ENCODE measurements at regions not wholly inside any gene's neighbourhood (a gene's known extent, or its start where the extent isn't known, plus 50 kb on each side); places are given as distances from the start of the nearest gene placed in this dataset.
A peak's percentile ranks its signal among the peaks of the same experiment; 100 is the strongest.

- no peak for DNase-seq
These were observed 88.1 kb downstream of the YTHDF1 start for GRCh38 chr20:63127700-63128364.

- no peak for DNase-seq
These were observed 88.8 kb downstream of the YTHDF1 start for GRCh38 chr20:63126876-63127699.

GRCh38 chr20:63125838-63126601 is 89.9 kb downstream of the YTHDF1 start:
- no peak for DNase-seq

GRCh38 chr20:63125581-63125837 is 90.4 kb downstream of the YTHDF1 start:
- DNase-seq, result no peak

GRCh38 chr20:63124782-63125580 is 91.0 kb downstream of the YTHDF1 start:
- no peak for DNase-seq

- DNase-seq, result no peak
These were observed 91.7 kb downstream of the YTHDF1 start for GRCh38 chr20:63124092-63124781.

- peak; percentile 9 for DNase-seq
These were observed 92.6 kb downstream of the YTHDF1 start for GRCh38 chr20:63123331-63123741.

- no peak for DNase-seq
These were observed 93.3 kb downstream of the YTHDF1 start for GRCh38 chr20:63122626-63123025.

- DNase-seq, result no peak
These were observed 94.1 kb downstream of the YTHDF1 start for GRCh38 chr20:63121749-63122405.

GRCh38 chr20:63121246-63121645 is 94.7 kb downstream of the YTHDF1 start:
- no peak for DNase-seq

- no peak for DNase-seq
These were observed 95.2 kb downstream of the YTHDF1 start for GRCh38 chr20:63120808-63121090.

- DNase-seq, result no peak
These were observed 95.7 kb downstream of the YTHDF1 start for GRCh38 chr20:63119963-63120807.

GRCh38 chr20:63119121-63119962 is 96.6 kb downstream of the YTHDF1 start:
- no peak for DNase-seq

- no peak for DNase-seq
These were observed 97.4 kb downstream of the YTHDF1 start for GRCh38 chr20:63118303-63119120.

- no peak for DNase-seq
These were observed 98.1 kb downstream of the YTHDF1 start for GRCh38 chr20:63117661-63118302.

GRCh38 chr20:63117151-63117550 is 98.8 kb downstream of the YTHDF1 start:
- DNase-seq, result no peak

GRCh38 chr20:63116412-63117106 is 99.4 kb downstream of the YTHDF1 start:
- DNase-seq, result no peak

Data from activated T-cell treated with anti-CD3 and anti-CD28 coated beads, Interleukin-2, amount 50 U/mL, for 1 hour (primary cell).